Suprapubic skin (tissue), 4 donors: ENCODE measurements at regions not wholly inside any gene's neighbourhood (a gene's known extent, or its start where the extent isn't known, plus 50 kb on each side); places are given as distances from the start of the nearest gene placed in this dataset.

ENCODE experiments used
- EP300 ChIP-seq: sonication (generic); formaldehyde crosslinking; IDR thresholded peaks from one replicate; pipeline ENCODE4 v1.6.1; 2017; ENCODE audit warnings: antibody characterized with exemption
- POLR2A ChIP-seq, 2 donors: fragments of 450-650 bp; IDR thresholded peaks; one replicate each; pipeline ENCODE4 v1.6.1; 2017; ENCODE audit warnings: antibody characterized with exemption in 2 of 2, mild to moderate bottlenecking in 2 of 2, moderate library complexity in 2 of 2
- POLR2AphosphoS5 ChIP-seq, 3 donors: sonication (generic); formaldehyde crosslinking; IDR thresholded peaks; one replicate each; pipeline ENCODE4 v1.6.1; 2017; ENCODE audit warnings: antibody characterized with exemption in 3 of 3
- TF ChIP-seq, protein P1 (sequence below), 2 donors: fragments of 200-600 bp in 1 of 2; fragments of 450-650 bp in 1 of 2; sonication (generic) in 1 of 2; IDR thresholded peaks; one replicate each; pipeline ENCODE4 v1.5.1; 2016 to 2019; ENCODE audit warnings: antibody characterized with exemption in 2 of 2, mild to moderate bottlenecking in 1 of 2, moderate library complexity in 1 of 2

- TF ChIP-seq, protein P1, sequence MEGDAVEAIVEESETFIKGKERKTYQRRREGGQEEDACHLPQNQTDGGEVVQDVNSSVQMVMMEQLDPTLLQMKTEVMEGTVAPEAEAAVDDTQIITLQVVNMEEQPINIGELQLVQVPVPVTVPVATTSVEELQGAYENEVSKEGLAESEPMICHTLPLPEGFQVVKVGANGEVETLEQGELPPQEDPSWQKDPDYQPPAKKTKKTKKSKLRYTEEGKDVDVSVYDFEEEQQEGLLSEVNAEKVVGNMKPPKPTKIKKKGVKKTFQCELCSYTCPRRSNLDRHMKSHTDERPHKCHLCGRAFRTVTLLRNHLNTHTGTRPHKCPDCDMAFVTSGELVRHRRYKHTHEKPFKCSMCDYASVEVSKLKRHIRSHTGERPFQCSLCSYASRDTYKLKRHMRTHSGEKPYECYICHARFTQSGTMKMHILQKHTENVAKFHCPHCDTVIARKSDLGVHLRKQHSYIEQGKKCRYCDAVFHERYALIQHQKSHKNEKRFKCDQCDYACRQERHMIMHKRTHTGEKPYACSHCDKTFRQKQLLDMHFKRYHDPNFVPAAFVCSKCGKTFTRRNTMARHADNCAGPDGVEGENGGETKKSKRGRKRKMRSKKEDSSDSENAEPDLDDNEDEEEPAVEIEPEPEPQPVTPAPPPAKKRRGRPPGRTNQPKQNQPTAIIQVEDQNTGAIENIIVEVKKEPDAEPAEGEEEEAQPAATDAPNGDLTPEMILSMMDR (IDR thresholded peaks at IDR 0.05), result no peak
- TF ChIP-seq POLR2A (IDR thresholded peaks at IDR 0.05) (no peak), EP300 (no peak), POLR2AphosphoS5 (IDR thresholded peaks at IDR 0.05) (no peak)
These were observed 73.1 kb upstream of the BHLHE40 start for GRCh38 chr3:4906107-4906621.
